Right ventricle myocardium superior (tissue), 1 donor: ENCODE measurements at regions not wholly inside any gene's neighbourhood (a gene's known extent, or its start where the extent isn't known, plus 50 kb on each side); places are given as distances from the start of the nearest gene placed in this dataset.
"Not testable (repeated sequence)": the region's sequence is repeated elsewhere in the genome, so short reads cannot be mapped to it uniquely, and the experiment has no call there.

Experiments used
- ATAC-seq: fragments of 200-7000 bp; cut with Tn5 transposase; one replicate; pipeline ENCODE4 v1.9.1; 2020; ENCODE audit warnings: mild to moderate bottlenecking; ENCODE audit not compliant: poor library complexity
- DNase-seq: peaks from one replicate; pipeline ENCODE4 v3.0.0-alpha.2; 2020
- intact Hi-C: fragments of 100-400 bp; cut with DNase I; formaldehyde crosslinking; loops from one replicate; pipeline ENCODE4 v1.11.2; 2022
- donor health status: DM: no; HTN: yes; CAD: no; lungs with severe emphysema.

DNA sequence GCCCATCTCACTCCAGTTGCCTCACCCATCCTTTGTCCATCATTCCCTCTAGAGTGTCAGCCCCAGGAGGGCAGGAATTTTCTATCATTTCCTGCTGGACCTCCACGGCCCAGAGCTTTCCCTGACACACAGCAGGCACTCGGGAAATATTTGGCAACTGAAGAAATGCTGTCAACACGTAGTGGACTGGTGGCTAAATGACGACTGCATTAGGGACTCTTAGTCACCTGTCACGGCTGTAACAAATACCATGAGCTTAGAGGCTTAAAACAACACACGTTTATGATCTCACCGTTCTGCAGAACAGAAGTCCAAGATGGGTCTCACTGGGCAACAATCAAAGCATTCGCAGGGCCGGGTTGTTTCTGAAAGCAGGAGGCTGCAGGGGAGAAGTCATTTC, 91.3 kb downstream of the PHETA1 start:
- DNase-seq (no peak), ATAC-seq (no peak)
- intact Hi-C loops: no loop called here

DNA sequence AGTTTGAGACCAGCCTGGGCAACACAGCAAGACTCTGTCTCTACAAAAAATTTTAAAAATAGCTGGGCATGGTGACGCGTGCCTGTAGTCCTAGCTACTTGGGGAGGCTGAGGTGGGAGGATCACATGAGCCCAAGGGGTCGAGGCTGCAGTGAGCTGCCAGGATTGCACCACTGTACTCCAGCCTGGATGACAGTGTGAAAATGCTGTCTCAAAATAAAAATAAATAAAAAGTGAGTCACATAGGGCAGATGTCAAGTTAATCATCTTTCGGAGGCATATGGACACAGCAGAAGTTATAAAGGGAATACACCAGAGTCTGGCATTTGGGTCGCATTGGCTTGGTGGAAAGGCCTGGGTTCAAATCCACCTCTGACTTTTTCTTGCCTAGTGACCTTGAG, 92.7 kb downstream of the PHETA1 start:
- DNase-seq (no peak), ATAC-seq (no peak)
- intact Hi-C loops: no loop called here

DNA sequence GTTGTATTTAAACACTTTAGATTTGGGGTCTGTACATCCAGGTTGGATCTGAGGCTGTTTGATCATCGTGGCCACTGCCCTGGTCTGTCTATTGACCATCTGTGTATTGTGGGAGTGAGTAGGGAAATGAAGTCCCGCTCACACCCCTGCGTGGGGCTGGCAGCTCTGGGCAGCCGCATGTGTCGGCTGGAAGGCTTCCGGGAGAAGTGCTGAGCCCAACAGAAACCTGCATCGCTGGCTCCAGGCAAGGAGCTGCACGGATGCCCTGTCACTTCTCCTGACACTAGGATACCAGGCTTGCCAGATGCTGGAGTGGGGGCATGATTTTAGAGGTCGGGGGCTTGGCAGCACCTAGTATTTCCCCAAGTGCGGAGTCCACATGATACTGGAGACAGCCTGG, 93.6 kb downstream of the PHETA1 start:
- ATAC-seq: no peak
- DNase-seq: no peak
- intact Hi-C loops: no loop called here

DNA sequence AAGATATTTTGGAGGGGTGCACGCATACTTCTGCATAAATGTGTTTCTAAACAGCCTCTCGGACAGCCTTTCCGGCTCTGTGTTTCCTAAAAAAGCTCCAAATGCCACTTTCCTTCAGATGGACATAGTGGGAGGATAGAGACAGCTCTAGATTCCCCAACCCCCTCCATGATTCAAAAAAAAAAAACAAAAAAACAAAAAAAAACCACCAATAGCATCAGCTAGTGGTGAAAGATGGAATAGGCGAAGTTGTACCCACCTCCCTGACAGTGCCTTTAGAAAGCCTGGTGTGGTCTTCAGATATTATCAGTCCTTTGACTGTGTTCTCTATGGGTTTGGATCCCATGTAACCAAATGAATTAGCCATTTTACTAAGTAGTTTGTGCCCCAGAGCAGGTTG, 94.1 kb downstream of the PHETA1 start:
- ATAC-seq (no peak), DNase-seq (no peak)
- intact Hi-C loops: no loop called here

DNA sequence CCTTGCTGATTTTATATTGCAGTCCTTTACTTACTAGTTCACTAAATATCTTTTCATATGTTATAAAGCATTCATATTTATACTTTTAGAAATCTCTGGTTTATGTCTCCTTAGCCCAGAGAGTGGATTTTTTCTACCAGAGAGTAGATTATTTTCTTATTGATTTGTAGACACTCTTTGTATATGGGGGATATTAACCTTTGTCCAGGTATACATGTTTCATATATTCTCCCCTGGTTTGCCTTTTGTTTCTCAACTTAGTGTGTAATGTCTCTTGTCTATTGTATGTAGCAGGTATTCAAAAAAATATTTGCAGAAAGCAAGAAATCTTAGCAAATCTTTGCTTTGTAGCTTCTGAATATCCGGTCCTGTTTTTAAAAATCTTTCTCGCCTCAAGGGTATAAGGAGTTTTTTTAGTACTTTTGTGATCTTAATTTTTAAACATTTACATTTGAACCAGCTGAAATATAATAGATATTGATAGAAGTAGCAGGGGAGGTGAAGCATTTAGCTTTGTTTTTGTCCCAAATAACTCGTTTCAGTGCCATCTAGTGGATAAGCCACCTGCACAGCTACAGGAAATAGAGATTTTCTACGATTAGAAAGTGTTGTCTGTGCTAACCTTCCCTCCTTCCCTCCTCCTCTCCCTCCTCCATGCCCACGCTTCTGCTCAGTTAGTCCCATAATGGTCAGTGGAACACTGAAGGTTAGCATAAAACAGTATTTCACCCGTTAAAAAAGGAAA, 97.0 kb downstream of the PHETA1 start:
- no peak for ATAC-seq
- intact Hi-C loops: no loop called here
- DNase-seq: no peak

DNA sequence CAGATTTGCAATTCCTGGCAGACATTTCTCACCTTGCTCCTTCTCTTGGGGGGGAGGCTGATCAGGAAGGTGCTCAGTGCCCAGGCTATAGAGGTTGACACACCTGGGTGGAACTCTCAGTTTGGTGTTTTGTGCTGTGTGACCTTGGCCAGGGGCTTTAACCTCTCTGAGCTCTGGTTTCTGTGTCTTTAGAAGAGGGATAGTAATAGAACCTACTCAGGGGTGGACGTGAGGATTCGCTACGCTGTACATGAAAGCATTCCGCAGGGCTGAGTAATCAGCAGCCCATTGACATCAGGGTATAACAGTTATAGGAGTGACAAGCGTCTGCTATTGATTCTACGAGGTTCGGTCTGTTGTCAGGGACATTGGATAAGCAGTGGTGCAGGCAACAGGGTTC, 98.1 kb downstream of the PHETA1 start:
- intact Hi-C loops: no loop called here
- ATAC-seq: no peak

DNA sequence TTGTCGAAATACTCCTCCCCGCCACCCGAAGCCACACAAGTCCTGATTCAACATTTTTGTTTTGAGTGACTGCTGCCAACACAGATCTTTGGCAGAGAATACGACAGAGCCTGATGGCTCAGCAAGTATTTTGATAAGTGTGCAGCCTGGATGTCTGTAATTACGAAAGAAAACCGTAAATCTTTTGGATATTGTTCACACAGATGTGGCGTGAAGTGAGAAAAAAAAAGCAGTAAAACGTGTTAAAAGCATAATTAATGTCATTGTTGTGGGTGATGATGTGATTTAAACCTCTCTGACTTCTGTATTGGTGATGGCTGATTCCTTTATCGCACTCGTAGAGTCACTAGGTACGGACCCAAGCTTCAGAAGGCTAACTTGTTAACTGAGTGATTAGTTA, 98.7 kb downstream of the PHETA1 start:
- DNase-seq: no peak
- intact Hi-C loops: no loop called here
- ATAC-seq: no peak

More for the DNA sequence above, 98.1 kb downstream of the PHETA1 start:
- DNase-seq: no peak

DNA sequence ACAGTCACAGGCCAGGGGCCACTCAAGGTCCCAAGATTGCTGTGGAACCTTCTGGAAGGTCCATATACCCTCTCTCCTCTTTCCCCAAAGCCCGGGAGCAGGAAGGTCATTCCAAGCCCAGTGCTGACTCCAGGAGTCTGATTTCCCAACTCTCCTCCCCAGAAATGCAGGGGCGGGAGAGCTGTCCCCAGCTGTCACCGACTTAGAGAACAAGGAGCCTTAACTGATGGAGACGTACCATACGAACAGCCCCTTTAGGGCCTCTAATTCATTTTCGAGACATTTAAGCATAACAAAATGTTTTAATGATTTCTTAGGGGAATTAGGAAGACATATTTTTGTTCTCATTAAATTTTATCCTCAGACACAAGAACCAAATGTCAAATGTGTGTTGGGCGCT, 99.2 kb downstream of the PHETA1 start:
- intact Hi-C loops: no loop called here
- DNase-seq: no peak

DNA sequence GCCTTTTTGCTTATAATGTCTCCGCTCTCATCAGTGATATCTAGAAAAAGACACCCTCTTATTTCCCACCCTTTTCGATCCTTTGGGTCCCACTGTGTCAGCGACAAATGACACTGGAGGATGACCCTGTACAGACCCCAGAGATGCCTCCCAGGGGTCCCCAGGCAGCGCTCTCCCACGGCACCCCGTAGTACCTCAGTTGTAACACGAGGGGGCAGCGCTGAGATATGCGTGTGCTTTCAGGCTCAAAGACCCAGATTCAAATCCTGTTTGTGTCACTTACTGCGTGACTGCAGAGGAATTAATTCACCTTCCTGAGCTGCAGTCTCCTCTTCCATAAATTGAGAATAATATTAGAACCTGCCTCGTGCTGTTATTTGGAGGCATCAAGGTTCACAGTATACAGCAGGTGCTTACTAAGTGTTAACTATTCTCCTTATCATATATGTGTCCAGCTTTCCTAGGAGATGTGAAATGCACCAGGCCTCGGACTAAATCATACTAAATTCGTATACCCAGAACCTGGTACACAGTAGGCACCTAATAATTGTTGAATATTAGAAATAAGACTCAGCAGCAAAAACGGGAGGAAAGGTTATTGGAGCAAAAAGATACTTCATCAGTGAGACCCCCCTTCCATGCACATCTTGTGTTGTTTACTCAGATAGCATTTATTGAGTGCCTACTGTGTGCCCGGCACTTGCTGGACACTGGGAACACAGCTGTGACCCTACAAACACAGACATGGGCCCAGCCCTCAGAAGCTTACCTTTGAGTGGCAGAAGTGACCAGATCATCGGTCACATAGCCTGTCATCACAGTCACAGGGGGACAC, 99.9 kb downstream of the PHETA1 start:
- intact Hi-C loops: no loop called here
- ATAC-seq: no peak
- DNase-seq: no peak

More for the DNA sequence above, 99.2 kb downstream of the PHETA1 start:
- peak; percentile 45 for ATAC-seq

DNA sequence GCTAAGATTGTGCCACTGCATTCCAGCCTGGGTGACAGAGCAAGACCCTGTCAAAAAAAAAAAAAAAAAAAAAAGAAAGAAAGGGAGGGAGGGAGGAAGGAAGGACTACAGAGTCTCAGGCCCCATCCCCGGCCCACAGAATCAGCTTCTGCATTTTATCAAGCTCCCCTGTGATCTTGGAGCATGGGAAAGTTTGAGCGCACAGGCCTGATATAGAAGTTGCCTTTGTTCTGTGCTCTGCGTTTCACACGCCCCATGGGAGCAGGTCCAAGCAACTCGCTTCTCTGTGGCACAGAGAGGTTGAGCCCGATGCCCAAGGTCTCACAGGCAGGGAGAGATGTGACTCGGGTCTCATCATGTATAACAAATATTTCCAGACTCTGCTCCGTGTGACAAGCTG, 101.8 kb downstream of the PHETA1 start:
- intact Hi-C loops: no loop called here
- DNase-seq: no peak
- ATAC-seq: no peak

DNA sequence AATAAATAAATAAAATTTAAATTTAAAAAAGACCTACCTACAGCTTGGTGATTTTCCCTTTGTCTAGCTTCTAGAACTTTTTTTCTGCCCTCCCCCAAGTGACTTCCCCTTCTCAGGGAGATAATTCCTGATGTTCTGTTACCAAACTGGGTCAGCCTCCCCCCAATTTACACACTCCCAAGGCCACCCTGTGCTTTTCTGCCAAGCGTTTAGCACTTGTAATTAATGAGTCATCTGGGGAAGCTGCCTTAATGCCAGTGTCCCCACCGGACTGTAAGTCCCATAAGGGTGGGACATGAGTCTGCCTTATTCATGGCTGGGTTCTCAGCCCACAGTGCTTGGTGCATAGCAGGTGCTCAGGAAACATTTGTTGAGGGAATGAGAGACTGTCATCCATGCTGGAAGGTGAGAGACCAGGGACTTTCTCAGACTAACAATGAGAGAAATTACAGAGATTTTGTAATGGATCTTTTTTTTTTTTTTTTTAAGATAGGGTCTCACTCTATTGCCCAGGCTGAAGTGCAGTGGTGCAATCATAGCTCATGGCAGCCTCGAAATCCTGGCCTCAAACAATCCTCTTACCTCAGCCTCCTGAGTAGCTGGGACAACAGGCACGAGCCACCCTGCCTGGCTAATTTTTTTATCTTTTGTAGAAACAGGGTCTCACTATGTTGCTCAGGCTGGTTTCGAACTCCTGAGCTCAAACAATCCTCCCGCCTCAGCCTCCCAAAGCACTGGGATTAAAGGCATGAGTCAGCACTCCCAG, 106.8 kb downstream of the PHETA1 start:
- DNase-seq (no peak), ATAC-seq (no peak)
- intact Hi-C loops: no loop called here

DNA sequence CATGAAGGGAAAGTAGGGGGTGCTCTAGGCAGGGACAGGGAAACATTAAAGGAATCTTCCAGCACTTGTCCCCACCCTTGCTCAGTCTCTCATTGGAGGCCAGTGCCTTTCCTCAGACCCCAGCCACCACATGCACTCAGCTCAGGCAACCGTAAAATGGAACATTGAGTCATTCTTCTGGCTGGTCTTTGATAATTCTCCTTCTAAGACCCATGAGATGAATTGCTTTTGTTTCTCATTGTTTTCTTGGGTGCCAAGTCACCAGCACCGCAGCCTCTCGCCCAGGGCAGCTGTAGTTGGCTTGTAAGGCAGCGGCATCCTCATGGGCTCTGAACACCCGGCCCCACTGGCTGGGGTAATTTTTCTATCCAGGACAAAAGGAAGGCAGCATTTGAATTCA, 108.2 kb downstream of the PHETA1 start:
- intact Hi-C loops: no loop called here
- no peak for ATAC-seq
- no peak for DNase-seq

DNA sequence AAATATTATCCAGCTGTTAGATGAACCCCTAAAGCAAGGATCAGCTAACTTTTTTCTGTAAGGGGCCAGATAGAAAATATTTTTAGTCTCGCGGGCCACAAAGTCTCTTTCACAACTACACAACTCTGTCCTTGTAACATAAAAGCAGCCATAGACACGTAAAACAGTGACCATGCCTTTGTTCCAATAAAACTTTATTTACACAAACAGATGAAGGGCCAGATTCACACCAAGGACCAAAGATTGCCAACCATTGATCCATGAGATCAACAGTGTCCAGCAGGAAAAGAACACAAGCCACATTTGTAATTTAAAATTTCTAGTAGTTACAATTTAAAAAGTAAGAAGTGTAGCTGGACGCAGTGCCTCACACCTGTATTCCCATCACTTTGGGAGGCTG, 109.7 kb downstream of the PHETA1 start:
- DNase-seq: no peak
- intact Hi-C loops: no loop called here
- no peak for ATAC-seq

DNA sequence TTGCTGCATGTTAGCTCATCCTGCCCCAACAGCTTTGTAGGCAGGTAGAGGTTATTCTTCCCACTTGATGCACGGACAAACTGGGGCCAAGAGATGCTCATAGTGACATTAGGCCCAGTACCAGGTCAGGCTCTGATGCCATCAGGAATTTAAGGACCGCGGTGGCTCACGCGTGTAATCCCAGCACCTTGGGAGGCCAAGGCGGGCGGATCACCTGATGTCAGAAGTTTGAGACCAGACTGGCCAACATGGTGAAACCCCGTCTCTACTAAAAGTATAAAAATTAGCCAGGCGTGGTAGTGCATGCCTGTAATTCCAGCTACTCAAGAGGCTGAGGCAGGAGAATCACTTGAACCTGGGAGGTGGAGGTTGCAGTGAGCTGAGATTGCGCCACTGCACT, 110.8 kb downstream of the PHETA1 start:
- ATAC-seq, intact Hi-C loops, DNase-seq: not testable (repeated sequence)

DNA sequence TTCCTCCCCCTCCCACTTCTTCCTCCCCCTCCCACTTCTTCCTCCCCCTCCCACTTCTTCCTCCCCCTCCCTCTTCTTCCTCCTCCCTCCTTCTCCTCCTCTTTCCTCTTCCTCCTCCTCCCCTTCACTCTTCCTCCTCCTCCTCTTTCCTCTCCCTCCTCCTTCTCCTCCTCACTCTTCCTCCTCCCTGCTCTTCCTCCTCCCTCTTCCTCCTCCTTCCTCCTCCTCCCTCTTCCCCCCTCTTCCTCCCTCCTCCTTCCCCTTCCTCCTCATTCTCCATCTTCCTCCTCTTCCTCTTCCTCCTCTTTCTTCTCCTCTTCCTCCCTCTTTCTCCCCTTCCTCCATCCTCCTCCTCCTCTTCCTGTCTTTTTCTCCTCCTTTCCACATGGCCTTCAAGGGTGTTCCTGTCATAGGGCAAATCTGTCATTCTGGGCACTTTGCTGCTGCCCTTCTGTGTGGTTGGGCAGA, 111.4 kb downstream of the PHETA1 start:
- no peak for ATAC-seq
- intact Hi-C loops: no loop called here

DNA sequence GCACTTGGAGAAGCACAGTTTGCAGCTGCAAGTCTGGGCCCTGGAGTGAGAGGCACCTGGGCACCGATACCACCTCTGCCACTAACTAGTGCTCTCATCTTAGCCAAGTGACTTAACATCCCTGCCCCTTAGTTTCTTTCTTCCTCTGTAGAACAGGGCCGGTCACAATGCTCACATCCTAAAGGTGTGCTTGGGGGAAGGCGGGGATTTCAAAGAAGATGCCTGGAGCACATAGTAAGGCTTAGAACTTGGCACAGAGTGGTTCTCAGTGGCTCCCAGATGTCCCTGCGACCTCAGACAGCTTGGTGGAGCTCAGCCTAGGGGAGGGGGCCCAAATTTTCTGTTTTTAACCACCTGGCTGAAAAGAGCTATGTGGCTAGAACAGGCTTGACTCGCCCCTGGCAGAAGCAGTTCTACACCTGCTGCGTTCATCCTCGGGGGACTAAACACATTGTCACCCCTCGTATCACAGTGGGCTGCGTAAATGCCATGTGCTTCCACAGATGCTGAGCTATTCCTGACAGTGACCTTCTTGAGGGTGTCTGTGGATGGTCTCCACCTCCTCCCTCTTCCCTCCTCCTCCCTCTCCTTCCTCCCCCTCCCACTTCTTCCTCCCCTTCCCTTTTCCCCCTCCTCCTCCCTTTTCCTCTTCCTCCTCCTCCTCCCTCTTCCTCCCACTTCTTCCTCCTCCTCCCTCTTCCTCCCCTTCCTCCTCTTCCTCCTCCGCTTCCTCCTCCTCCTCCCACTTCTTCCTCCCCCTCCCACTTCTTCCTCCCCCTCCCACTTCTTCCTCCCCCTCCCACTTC, 112.1 kb downstream of the PHETA1 start:
- DNase-seq (no peak), ATAC-seq (no peak)
- intact Hi-C loops: no loop called here

More for the DNA sequence above, 111.4 kb downstream of the PHETA1 start:
- DNase-seq: no peak

DNA sequence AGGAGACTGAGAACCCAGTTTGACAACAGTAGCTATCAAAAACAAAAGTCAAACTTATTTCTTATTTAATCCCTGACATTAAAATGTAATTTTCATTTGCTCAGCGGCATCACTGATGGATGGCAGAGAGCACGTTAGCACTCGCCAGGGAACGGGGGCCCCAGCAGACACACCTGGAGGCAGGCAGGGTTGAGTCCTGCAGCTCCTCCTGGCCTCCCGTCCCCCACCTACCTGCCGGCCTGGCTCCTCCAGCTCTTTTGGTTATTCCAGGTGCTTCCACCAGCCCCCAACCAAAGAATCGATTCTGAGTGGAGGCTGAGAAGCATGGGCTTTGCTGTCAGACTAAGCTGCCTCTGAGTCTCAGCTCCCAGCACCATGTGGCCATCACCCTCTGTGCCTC, 113.6 kb downstream of the PHETA1 start:
- no peak for ATAC-seq
- intact Hi-C loops: no loop called here
- DNase-seq: no peak

DNA sequence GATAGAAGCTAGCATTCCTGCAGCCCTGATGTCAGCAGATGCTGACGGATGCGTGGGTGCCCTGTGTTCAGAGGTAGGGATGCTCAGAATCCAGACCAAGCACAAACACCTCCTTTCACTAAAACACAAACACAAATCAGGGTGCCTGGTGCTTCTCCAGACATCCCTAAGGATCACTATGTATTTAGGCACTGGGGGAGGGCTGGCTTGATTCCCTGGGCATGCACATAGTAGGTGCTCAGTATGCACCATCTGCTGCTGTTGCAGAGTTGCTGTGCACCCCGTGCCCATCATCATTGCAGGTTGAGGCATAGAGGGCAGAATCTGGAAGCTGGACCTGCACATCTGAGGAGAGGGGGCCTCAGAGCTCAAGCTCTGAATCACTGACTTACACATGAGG, 114.8 kb downstream of the PHETA1 start:
- ATAC-seq: no peak
- intact Hi-C loops: no loop called here

DNA sequence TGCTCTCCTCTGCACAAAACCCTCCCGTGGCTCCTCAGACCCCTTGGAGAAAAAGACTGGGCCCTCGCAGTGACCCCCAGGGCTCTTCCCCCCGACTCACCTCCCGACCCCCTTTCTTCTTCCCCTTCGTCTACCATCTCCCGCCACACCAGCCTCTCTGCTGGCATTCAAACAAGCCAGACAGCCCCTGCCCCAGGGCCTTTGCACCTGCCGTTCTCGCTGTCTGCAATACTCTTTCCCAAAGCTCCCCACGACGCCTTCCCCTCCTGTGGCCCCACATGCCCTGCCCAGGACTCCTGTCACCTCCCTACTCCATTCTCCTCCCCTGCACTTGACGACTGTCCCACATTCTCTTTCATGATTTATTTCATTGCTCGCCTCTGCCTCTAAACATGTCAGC, 115.7 kb downstream of the PHETA1 start:
- intact Hi-C loops: no loop called here
- no peak for ATAC-seq
- DNase-seq: no peak

More for the DNA sequence above, 114.8 kb downstream of the PHETA1 start:
- no peak for DNase-seq
